CD4-positive, alpha-beta T cell treated with Interleukin-10 for 1 hour (primary cell): ENCODE measurements at regions not wholly inside any gene's neighbourhood (a gene's known extent, or its start where the extent isn't known, plus 50 kb on each side); places are given as distances from the start of the nearest gene placed in this dataset.
"Not testable (repeated sequence)": the region's sequence is repeated elsewhere in the genome, so short reads cannot be mapped to it uniquely, and the experiment has no call there.

Experiments
- DNase-seq: peaks from one replicate; pipeline ENCODE4 v3.0.0-alpha.2; 2020

DNA sequence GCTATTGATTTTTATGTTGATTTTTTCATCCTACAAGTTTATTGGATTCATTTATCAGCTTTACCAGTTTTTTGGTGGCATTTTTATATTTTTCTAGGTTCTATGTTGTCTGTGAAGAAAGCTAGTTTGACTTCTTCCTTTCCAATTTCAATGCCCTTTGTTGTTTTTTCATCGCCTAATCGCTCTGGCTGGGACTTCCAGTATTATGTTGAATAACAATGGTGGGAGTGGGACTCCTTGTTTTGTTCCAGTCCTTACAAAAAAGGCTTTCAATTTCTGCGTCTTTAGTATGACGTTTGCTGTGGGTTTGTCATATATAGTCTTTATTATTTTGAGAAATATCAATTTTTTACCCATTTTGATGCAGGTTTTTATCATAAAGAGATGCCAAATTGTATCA, 175.6 kb upstream of the CCNH start:
- DNase-seq = no peak

DNA sequence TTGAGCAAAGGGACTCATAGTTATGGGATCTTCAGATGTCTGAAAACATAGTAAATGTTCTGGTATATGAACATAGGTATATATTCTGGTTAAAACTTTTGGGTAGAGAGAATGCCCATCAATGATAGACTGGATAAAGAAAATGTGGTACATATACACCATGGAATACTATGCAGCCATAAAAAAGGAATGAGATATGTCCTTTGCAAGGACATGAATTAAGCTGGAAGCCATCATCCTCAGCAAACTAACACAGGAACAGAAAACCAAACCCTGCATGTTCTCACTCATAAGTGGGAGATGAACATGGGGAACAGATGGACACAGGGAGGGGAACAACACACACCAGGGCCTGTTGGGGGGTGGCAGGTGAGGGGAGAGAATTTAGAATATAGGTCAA, 171.0 kb upstream of the CCNH start:
- DNase-seq = not testable (repeated sequence)

DNA sequence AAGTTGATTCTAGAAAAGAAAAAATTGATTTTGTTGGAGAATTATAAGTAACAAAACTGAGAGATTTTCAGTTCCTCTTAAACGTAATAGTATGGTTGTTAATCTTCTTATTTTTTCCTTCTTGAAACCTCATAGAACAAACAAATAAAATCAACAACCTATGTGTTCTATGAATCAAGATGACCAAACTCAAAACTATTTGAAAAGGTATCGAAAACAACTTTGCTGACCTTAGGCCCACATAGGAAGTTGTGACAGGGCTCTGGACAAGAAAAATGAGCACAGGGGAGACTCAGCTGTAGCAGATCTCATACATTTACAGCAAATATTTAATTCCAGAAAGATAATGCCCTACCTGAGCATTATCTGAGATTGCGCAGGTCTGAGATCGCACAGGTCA, 169.4 kb upstream of the CCNH start:
- no peak for DNase-seq

DNA sequence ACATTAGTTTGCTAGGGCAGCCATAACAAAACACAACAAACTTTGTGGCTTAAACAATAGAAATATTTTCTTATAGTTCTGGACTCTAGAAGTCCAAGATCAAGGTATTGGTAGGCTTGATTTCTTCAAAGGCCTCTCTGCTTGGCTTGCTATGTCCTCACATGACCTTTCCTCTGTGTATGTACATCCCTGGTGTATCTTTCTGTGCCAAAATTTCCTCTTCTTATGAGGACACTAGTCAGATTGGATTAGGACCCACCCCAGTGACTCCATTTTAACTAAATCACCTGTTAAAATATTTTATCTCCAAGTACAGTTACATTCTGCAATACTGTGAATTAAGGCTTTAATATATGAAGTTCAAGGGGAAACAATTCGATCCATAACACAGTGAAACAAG, 168.9 kb upstream of the CCNH start:
- DNase-seq = no peak

DNA sequence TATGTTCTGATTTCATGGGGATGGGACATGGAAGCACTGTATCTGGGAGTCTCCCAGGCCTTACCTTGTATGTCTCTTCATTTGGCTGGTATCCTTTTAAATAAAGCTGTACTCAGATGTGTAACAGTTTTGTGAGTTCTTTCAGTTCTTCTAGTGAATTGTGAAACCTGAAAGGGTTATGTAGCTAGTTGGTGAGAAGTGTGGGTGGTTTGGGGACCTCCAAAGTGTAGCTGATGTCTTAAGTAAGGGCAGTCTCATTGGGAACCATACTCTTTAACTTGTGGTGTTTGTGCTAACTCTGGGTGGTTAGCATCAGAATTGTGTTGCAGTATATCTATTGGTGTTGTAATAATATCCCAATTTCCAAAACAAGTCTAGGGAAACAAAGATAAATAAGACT, 166.9 kb upstream of the CCNH start:
- DNase-seq = no peak

DNA sequence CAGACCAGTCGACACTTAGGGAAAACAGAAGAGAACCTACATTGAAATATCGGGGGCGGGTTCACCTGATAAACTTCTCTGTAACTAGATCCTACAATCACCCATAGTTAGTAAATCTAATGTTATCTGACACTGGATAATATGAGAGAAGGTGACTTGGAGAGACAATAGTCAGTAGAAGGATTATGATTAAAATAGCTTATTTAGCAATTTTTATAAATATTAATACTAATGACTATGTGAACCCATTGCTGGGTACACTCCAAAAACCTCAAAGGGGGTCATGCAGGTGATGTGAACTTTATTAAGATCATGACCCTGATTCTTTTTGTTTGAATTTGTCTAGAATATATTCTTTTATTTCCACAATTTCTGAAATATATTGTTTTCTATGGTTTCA, 164.1 kb upstream of the CCNH start:
- no peak for DNase-seq

DNA sequence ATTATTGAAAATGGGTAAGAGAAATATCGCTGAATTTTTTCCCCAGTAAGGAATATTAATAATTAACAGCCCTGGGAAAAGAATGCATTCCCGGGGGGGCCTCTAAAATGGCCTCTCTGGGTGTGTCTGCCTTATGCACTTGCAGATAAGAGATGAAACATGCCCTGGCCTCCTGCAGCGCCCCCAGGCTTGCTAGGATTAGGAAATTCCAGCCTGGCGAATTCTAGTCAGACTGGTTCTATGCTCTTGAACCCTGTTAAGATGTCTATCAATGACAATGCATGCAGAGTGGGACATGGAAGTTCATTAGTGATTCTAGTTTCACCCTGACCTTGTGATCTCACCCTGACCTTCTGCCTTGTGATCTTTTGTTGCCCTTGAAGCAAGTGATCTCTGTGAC, 163.6 kb upstream of the CCNH start:
- DNase-seq = not testable (repeated sequence)

DNA sequence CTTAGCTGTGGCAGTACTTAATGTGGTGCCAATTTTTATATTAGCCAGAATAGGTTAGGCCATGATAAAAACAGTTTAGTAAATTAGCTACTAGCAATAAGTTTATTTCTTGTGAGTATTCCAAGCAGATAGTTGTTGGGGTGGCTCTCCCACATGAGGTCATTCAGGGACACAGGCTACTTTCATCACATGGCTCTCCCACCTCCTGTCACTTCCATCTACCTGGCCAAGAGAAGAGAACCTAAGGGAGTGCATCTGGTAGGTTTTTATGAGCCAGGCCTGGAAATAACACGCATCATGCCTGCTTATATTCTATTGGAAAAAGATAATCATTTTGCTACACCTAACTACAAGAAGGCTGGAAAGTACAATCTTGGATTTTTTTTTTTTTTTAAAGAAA, 161.4 kb upstream of the CCNH start:
- DNase-seq = no peak

DNA sequence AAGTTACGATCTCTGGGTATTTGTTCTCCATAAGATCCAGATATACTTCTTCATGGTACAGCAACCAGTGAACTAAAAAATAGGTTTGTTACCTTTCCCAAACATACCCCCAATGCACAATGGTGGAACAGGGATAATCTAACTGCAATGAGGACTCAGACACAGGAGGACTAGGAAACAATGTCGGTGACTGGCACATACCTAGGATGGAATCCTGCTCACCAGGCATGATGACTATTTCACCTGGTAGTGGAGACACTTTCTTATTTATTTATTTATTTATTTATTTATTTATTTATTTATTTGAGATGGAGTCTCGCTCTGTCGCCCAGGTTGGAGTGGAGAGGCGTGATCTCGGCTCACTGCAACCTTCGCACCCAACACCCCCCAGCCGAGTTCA, 159.9 kb upstream of the CCNH start:
- no peak for DNase-seq

DNA sequence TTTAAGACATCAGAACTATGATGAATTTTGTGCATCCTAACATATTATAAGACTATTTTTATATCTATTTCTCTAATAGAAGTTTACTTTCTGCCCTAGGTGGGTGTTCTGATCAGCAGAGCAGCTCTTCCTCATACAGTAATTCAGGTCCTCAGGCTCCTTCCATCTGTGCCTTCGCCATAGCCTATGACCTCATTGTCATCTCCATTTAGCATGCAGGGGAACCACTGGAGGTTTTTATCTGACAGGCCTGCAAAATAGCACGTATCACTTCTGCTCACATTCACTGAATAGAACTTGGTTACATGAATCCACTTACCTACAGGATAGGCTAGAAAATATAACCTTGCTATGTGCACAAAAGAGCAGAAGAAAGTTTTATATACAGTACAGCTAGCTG, 159.4 kb upstream of the CCNH start:
- DNase-seq = no peak

DNA sequence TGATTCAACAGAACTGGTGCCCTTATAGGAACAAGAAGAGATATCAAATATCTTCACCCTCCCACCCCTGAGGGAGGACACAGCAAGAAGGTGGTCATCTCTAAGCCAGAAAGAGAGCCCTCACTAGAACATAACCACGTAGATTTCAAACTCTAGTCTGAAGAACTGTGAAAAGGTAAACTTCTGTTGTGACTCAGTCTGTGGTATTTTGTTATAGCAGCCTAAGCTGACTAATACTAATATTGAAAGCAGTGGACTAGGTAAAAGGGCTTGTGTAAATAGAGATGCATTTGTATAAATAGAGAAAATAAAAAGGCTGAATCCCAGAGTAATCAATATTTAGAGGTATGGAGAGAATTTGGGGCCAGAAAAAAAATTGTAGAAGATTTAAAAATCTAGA, 157.6 kb upstream of the CCNH start:
- DNase-seq = no peak

DNA sequence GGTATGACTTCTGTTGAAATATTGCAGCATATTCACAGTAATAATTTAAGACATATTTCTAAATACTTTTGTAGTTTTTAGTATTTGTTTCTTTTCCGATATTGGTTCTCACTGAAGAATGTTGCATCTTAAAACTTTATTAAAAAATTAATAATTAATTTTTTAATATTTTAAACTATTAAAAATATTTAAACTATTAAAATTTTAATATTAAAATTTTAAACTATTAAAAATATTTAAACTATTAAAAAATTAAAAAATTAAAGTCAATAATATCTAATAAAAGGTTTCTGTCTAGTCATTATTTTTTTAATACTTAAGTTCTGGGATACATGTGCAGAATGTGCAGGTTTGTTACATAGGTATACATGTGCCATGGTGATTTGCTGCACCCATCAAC, 149.3 kb upstream of the CCNH start:
- no peak for DNase-seq

DNA sequence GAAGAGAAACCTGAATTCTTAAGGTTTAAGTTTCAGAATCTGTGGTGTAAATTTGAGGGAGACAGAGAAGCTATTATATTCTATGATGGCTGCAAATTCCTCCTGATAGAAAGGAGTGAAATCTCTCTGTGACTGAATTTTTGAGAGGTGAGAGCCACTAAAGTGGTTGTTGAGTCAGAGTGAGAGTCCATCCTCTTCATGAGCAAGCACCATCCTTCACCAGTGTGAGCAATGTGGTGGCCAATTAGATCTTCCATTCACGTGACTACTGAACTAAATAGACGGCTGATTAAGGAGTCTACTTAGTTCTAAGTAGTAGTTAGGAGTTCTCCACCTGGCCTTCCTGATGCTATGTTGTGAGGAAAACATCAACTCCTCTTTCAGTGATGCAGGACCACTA, 147.8 kb upstream of the CCNH start:
- no peak for DNase-seq

DNA sequence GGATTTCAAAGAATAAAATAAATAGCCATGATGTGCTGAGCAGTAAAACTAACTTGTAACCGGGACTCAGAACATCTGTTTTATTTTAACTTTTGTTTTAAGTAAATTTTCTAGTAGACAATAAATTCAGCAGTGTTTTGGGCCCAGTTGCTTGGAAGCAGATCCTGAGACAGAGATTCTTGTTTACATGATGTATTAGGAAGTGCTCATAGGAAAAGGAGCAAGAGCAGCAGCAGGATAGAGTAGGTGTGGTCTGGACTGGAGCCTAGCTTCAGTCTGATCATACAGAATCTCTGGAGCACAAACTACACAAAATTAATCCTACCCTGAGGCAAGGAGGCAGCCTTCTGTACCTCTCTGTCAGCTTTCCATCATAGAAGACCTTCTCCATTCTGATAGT, 139.2 kb upstream of the CCNH start:
- DNase-seq = no peak

DNA sequence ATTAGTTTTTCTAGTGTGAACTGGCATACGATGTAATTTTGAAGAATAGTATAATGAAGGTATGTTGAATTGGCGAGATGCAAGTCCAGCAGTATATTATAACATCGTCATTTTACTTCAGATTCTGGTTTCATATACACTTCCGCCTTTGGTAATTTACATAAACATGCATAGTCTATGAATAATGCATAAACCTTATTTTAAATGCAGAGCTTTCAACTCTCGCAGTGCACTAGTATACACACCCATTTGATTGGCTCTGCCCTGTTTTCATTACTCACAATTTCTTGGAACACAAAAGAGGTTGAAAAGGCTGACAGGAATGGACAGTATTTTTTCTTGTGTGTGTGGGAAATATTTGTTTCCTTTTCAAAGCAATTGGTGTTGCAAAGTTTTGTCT, 128.9 kb upstream of the CCNH start:
- no peak for DNase-seq

DNA sequence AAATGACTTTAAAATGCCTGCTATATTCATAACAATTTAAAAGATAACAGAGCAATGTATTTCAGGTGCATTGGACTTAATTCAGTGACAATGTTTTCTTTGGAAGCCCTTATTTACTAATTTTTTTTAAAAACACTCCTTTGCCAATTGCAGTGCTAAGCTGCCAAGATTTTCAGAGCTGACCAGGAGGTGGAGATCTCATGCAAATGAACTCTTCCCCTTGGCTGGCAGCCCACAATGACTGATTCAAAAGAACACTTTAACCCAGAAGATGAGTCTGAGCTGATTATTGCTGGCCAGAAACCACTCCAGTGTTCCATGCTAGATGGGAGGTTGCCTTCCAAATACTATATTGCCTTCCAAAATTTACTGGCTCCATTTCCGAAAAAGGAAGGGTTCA, 128.3 kb upstream of the CCNH start:
- no peak for DNase-seq

DNA sequence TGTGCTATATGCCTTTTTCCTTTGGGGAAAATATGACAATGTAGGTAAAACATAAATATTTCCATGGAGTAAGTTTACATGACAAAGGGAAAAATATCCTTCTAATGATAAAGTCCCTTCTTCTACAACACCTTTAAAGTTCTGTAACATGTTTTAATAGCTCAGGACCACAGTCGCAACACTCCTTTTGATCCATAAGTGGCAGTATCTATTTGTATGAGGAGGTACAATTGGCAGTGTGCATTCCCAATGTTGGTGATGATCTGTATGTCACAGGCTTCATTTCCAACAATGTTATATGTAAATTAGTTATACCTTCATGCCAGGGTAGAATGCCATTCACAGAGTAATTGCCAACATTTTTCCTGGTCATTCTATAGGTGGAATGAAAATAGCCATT, 127.1 kb upstream of the CCNH start:
- no peak for DNase-seq

DNA sequence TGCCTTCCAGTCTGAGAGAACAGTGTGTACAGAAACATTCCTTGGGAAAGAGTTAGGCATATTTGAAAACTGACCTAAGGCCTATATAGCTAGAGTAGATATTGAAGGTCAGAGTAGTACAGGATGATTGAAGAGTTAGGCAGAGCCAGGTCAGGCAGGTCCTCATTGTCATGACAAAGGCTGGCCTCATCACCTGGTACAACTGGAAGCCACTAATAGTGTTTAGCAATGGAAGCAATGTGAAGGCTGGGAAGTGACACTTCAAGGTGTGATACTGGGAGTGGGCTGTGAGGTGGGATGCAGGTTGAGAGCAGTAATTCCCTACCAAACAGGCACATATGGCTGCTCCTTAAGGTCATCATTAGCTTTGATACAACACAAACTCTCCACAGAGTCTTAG, 123.6 kb upstream of the CCNH start:
- no peak for DNase-seq

DNA sequence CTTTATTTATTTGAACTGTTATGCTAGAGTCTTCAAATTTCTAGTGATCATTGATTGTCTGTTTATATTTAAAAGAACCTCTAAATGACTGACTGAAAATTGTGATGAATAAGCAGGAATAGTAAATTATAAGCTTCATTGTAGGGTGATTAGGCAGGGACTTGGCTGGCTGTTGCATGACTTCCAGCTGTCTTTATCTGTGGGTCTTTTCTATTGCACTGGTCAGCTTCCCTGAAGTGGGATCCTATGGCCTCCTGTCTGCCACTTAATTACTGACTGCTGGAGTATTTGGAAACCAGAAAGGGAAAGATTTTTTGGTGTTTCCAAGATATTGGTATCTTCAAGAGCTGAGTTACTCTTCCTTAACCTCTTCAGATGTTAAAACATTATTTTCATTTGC, 123.0 kb upstream of the CCNH start:
- no peak for DNase-seq

DNA sequence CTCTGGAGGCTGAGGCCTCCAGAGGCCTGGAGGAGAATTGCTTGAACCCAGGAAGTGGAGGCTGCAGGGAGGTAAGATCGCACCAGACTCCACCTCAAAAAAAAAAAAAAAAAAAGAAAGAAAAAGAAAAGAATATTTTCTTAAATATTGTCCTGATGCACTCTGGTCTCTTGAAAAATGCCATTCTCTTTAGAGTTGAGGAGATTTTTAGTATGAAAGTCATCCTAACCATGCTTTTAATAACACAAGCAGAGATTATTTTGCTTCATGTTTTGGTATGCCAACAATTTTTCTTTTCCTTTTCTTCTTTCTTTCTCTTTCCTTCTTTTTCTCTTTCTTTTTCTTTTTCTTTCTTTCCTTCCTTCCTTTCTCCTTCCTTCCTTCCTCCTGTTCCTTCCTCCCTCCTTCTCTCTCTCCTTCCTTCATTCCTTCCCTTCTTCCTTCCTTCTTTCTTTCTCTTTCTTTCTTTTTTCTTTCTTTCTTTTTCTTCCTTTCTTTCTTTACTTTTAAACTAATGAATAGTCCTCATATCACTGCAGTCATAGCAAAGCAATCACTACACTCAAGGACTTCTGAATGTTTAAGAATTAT, 116.9 kb upstream of the CCNH start:
- no peak for DNase-seq

DNA sequence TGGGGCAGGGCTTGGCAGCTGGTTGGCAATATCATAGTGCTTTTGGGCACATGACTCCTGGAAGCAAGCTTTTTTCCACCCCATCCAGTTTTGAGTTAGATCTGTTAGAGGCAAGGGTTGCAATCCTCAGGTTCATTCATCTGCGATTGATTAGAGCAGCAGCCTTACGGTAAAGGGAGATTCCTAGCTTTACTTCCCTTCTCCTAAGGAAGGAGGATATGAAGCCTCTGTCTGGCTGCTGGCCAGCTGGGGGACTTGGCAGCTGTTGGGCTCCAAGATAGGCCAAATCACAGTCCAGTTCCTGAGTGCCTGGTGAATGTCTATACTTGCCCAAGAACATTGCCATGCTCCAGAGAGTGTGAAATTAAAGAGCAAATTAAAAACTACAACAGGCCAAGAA, 113.4 kb upstream of the CCNH start:
- DNase-seq = no peak

DNA sequence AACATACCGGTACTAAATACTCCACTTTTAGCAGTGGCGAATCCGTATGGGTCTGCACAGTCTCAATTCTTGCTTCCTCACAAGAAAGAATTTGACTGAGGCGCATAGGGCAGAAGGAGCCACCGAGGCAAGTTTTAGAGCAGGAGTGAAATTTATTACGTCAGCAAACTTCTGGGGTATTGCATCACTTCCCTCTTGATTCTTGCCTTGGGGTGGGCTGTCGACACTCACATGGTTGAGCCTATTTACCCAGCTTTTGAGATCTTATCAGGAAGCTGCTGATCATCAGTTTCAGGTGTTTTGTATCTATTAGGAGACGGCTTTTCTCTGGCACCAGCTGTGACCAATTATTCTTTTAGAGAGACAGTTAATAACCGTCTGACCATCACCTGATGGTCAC, 111.5 kb upstream of the CCNH start:
- no peak for DNase-seq

DNA sequence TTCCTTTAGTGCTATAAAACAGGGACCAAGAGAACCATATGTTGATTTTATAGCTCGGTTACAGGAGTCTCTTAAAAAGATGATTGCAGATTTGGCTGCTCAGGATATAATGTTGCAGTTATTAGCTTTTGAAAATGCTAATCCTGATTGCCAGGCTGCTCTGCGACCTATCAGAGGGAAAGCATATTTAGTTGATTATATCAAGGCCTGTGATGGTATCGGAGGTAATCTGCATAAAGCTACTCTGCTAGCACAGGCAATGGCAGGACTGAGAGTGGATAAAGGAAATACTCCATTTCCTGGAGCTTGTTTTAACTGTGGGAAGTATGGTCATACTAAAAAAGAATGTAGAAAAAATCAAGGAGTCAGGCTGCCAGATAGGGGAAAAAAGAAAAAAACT, 99.0 kb upstream of the CCNH start:
- not testable (repeated sequence) for DNase-seq

DNA sequence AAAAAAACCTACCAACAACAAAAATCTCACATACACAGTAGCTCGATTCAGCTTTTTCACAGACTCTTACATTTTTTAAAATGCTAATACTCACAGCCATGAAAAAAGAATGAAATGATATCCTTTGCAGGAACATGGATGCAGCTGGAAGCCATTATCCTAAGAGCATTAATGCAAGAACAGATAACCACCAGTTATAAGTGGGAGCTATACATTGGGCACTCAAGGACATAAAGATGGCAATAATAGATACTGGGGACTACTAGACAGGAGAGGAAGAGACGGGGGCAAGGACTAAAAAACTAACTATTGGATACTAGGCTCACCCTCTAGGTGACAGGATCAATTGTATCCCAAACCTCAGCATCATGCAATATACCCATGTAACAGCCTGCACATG, 90.3 kb upstream of the CCNH start:
- DNase-seq = no peak

DNA sequence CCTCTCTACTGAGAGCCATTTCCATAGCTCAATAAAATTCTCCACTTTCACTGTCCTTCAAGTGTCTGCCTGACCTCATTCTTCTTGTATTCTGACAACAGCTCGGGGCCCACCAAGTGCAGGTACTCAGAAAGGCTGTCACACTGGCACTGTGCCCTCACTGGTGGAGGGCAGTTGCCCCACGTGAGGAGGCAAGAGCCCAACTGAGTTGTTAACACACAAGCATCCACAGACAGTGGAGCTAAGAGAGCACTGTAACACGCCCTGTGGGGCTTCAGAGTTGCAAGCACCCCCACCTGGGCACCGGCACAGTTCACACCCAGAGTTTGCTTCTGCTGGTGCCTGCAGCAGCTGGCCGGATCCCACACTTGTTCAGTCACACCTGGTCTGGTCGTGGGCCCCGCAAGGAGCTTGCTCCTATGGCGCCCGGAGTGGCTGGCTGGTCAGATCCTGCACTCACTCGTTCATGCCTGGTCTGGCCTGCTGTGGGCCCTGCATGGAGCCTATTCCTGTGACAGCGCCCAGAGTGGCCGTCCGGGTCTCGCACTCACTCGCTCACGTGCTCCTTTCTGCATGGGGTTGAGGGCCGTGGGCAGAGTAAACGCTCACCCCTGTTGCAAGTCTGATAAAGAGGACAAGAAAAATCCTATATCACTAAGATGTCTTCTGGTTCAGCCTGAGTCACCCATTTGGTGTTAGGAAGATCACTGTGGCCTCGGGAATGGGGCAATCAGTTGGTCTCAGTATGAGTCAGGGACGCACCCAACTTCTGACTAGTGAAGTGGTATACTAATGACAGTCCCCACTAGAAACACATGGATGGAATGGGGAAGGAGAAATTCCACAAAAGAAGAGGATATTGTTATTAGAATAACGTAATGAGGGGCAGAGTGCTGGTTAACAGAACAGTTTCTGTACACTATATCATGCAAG, 87.0 kb upstream of the CCNH start:
- no peak for DNase-seq
